A549 (cell line): ENCODE measurements at regions not wholly inside any gene's neighbourhood (a gene's known extent, or its start where the extent isn't known, plus 50 kb on each side); places are given as distances from the start of the nearest gene placed in this dataset.

Experiments used
- ATAC-seq, 2 experiments: fragments of 200-7000 bp in 1 of 2; fragments of >200 bp in 1 of 2; cut with Nextera tagmentation in 1 of 2; cut with Tn5 transposase in 1 of 2; 3 replicates each; pipeline versions ENCODE4 v1.8.0 to v1.9.1; 2018 to 2020; ENCODE audit warnings: mild to moderate bottlenecking in 1 of 2, moderate library complexity in 1 of 2
- CTCF ChIA-PET: fragments of 300-600 bp; sonication (Branson Sonifier 250); formaldehyde crosslinking; extraction: SDS; loops from one replicate; lab custom pipeline; 2021; ENCODE audit warnings: antibody characterized with exemption, inconsistent platforms; lab: Yijun Ruan, JAX
- POLR2A ChIA-PET: fragments of 350-600 bp; formaldehyde crosslinking; extraction: SDS; loops from one replicate; lab custom pipeline; 2021; ENCODE audit warnings: antibody characterized with exemption, inconsistent platforms; lab: Yijun Ruan, JAX
- DNase-seq, 2 experiments: peaks; one replicate each; pipeline versions ENCODE4 v3.0.0 to v3.0.0-alpha.2; 2011 to 2016; ENCODE audit warnings: low read depth in 1 of 2, low spot score in 1 of 2
- FAIRE-seq: peaks from 2 replicates; lab custom pipeline; 2011; peaks lifted over from hg19 to GRCh38; lab: Jason Lieb, UNC
- H3K27ac ChIP-seq, 2 experiments: fragments of >200 bp; sonication (Bioruptor Twin); formaldehyde crosslinking; 3 replicates each; pipeline ENCODE4 v1.5.1; 2016 to 2017
- H3K4me1 ChIP-seq: fragments of >200 bp; sonication (Bioruptor Twin); formaldehyde crosslinking; 3 replicates; pipeline ENCODE4 v1.6.1; 2016
- H3K4me2 ChIP-seq: fragments of >200 bp; sonication (Bioruptor Twin); formaldehyde crosslinking; 3 replicates; pipeline ENCODE4 v1.6.1; 2016
- H3K4me3 ChIP-seq: fragments of >200 bp; sonication (Bioruptor Twin); formaldehyde crosslinking; 3 replicates; pipeline ENCODE4 v1.5.1; 2016
- H3K9me3 ChIP-seq: fragments of >200 bp; sonication (Bioruptor Twin); formaldehyde crosslinking; 3 replicates; pipeline ENCODE4 v1.6.1; 2016
- BCL3 ChIP-seq: fragments of >200 bp; sonication (Bioruptor Twin); formaldehyde crosslinking; IDR thresholded peaks from 3 replicates; pipeline ENCODE4 v1.6.1; 2016
- CBX2 ChIP-seq: fragments of 200-600 bp; sonication (generic); IDR thresholded peaks from 2 replicates; pipeline ENCODE4 v1.6.1; 2016; ENCODE audit warnings: low read depth, mild to moderate bottlenecking, borderline replicate concordance
- CEBPB ChIP-seq, 2 experiments: fragments of >200 bp in 1 of 2; sonication (Bioruptor Twin) in 1 of 2; formaldehyde crosslinking in 1 of 2; IDR thresholded peaks; 2 replicates each; pipeline ENCODE4 v1.6.1; 2012 to 2016
- CHD4 ChIP-seq: fragments of 200-600 bp; sonication (generic); IDR thresholded peaks from 2 replicates; pipeline ENCODE4 v1.6.1; 2016; ENCODE audit warnings: antibody characterized with exemption, mild to moderate bottlenecking, borderline replicate concordance
- FOSL2 ChIP-seq, 2 experiments: fragments of 450-650 bp in 1 of 2; fragments of >200 bp in 1 of 2; sonication (Bioruptor Twin) in 1 of 2; formaldehyde crosslinking; IDR thresholded peaks; 2 replicates each; pipeline versions ENCODE4 v1.5.0 to v1.6.1; 2016 to 2020; ENCODE audit warnings: mild to moderate bottlenecking in 1 of 2, moderate library complexity in 1 of 2
- GATA3 ChIP-seq: IDR thresholded peaks from 2 replicates; pipeline ENCODE4 v1.6.1; 2012; ENCODE audit warnings: borderline replicate concordance
- HMGXB4 ChIP-seq: fragments of 250-450 bp; sonication (Bioruptor Pico); IDR thresholded peaks from 2 replicates; pipeline ENCODE4 v1.5.0; 2021; ENCODE audit warnings: mild to moderate bottlenecking, moderate library complexity, borderline replicate concordance
- HOXA7 ChIP-seq: fragments of 250-450 bp; sonication (Bioruptor Pico); IDR thresholded peaks from 2 replicates; pipeline ENCODE4 v1.5.0; 2020; ENCODE audit warnings: mild to moderate bottlenecking, moderate library complexity
- HOXB5 ChIP-seq: fragments of 250-450 bp; sonication (Bioruptor Pico); IDR thresholded peaks from 2 replicates; pipeline ENCODE4 v1.5.0; 2020; ENCODE audit warnings: mild to moderate bottlenecking, moderate library complexity
- JUN ChIP-seq, 2 experiments: fragments of >200 bp; sonication (Bioruptor Twin); formaldehyde crosslinking; IDR thresholded peaks; 2 replicates in 1 of 2; 3 replicates in 1 of 2; pipeline ENCODE4 v1.6.1; 2016 to 2017
- KDM1A ChIP-seq: fragments of 200-600 bp; sonication (generic); IDR thresholded peaks from 2 replicates; pipeline ENCODE4 v1.6.1; 2016; ENCODE audit warnings: low read depth, mild to moderate bottlenecking
- MAFK ChIP-seq: fragments of 450-650 bp; IDR thresholded peaks from 2 replicates; pipeline ENCODE4 v1.6.1; 2014; ENCODE audit not compliant: partially characterized antibody
- MAX ChIP-seq: IDR thresholded peaks from 2 replicates; pipeline ENCODE4 v1.6.1; 2012
- MAZ ChIP-seq: fragments of 150-350 bp; IDR thresholded peaks from 2 replicates; pipeline ENCODE4 v1.6.1; 2014; ENCODE audit warnings: antibody characterized with exemption, low read depth, low read length, borderline replicate concordance
- MYC ChIP-seq: IDR thresholded peaks from 2 replicates; pipeline ENCODE4 v1.6.1; 2012; ENCODE audit warnings: mild to moderate bottlenecking, inconsistent platforms, low read length, improper control_type of control experiment, borderline replicate concordance
- NR3C1 ChIP-seq: fragments of >200 bp; sonication (Bioruptor Twin); formaldehyde crosslinking; IDR thresholded peaks from 3 replicates; pipeline ENCODE4 v1.6.1; 2017
- RAD21 ChIP-seq, 2 experiments: fragments of >200 bp in 1 of 2; sonication (Bioruptor Twin) in 1 of 2; formaldehyde crosslinking in 1 of 2; IDR thresholded peaks in 1 of 2; conservative IDR thresholded peaks in 1 of 2; 2 replicates in 1 of 2; 3 replicates in 1 of 2; pipeline ENCODE4 v1.6.1; 2012 to 2018; ENCODE audit warnings: inconsistent platforms in 1 of 2
- RARB ChIP-seq: fragments of 250-450 bp; sonication (Bioruptor Pico); IDR thresholded peaks from 2 replicates; pipeline ENCODE4 v1.8.0; 2021; ENCODE audit warnings: mild to moderate bottlenecking, moderate library complexity
- RFX5 ChIP-seq: fragments of 450-650 bp; IDR thresholded peaks from 2 replicates; pipeline ENCODE4 v1.7.1; 2014; ENCODE audit warnings: antibody characterized with exemption, mild to moderate bottlenecking, moderate library complexity
- RNF2 ChIP-seq: fragments of 200-600 bp; sonication (generic); IDR thresholded peaks from 2 replicates; pipeline ENCODE4 v1.6.1; 2016; ENCODE audit warnings: low read depth, mild to moderate bottlenecking, antibody characterized with exemption, moderate library complexity, borderline replicate concordance
- TFCP2L1 ChIP-seq: fragments of 250-450 bp; sonication (Bioruptor Pico); IDR thresholded peaks from 2 replicates; pipeline ENCODE4 v1.5.0; 2021; ENCODE audit warnings: mild to moderate bottlenecking
- ZC3H11A ChIP-seq: fragments of 450-650 bp; IDR thresholded peaks from 2 replicates; pipeline ENCODE4 v1.6.1; 2014; ENCODE audit warnings: antibody characterized with exemption, mild to moderate bottlenecking
- ZSCAN20 ChIP-seq: fragments of 250-450 bp; sonication (Bioruptor Pico); IDR thresholded peaks from 2 replicates; pipeline ENCODE4 v1.8.0; 2022; ENCODE audit warnings: mild to moderate bottlenecking, moderate library complexity
- WGBS: methylation state at CpG from one replicate; pipeline ENCODE4 v1.1.6; 2017; ENCODE audit errors: missing lambda C conversion rate; 5-methylcytosine and 5-hydroxymethylcytosine counted together
- TF ChIP-seq, protein P1 (sequence below): IDR thresholded peaks from 2 replicates; pipeline ENCODE4 v1.6.1; 2012; ENCODE audit warnings: low read depth, borderline replicate concordance

DNA sequence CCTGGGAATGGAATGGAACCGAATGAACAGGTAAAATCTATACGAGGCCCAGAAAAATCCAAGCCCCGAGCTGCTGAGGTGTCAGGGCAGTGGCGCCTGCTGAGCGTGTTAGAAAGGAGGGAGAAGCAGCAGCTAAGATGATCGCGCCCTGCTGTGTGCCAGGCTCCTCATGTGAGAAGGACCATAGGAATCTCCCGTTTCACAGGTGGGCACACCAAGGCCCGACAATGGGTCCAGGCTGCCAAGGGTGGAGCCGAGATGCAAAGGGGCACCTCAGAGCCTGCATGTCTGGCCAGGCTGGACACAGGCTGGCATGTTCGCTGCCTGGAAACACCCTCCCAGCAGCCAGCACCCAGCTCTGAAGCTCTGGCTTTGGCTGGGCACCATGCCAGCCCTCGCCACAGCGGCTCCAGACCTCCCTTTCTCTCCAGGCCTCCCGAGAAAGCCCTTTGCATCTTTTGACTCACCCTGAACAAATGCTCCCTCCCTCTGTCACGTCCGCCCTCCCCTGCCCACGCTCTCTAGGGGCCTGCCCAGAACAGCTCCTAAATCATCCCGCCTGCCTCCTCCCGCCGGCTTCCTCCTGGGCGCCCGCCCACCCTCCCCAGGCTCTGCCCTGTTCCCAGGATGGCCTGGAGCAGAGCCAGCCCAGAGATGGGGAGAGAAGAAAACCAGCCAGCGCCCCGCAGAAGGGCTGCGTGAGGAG lies 217.8 kb upstream of the GSE1 start:
- WGBS, result 36% methylated on average over 20 of the region's 25 CpGs
- Histone ChIP-seq H3K27ac (peak overlapping the region; percentile 60 to 86), H3K4me1 (peaks cover 58% of the 10 kb centered on the region), H3K4me2 (peak overlapping the region; percentile 66), H3K4me3 (no peak overlapping the region), H3K9me3 (no peaks in the 10 kb centered on the region)
- ATAC-seq (peak; percentile 63 to 86), FAIRE-seq (no peak), DNase-seq (peak; percentile 86 to 91)
- TF ChIP-seq, protein P1, sequence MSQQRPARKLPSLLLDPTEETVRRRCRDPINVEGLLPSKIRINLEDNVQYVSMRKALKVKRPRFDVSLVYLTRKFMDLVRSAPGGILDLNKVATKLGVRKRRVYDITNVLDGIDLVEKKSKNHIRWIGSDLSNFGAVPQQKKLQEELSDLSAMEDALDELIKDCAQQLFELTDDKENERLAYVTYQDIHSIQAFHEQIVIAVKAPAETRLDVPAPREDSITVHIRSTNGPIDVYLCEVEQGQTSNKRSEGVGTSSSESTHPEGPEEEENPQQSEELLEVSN, result peak; percentile 19; the same call in 1 of the 2 replicates
- no peak for TF ChIP-seq MAFK
- TF ChIP-seq RARB (CRISPR knock-in tag), result no peak
- peak; percentile 37; the same call in 1 of the 2 replicates for TF ChIP-seq MAX
- TF ChIP-seq HOXA7 (CRISPR knock-in tag), result no peak
- TF ChIP-seq MYC, result no peak
- TF ChIP-seq RFX5, result no peak
- TF ChIP-seq GATA3, result no peak
- no peak for TF ChIP-seq JUN (IDR thresholded peaks at IDR 0.05)
- no peak for TF ChIP-seq BCL3
- no peak for TF ChIP-seq HOXB5 (CRISPR knock-in tag)
- TF ChIP-seq CHD4, result no peak
- peak; percentile 65 for TF ChIP-seq KDM1A
- TF ChIP-seq NR3C1, result no peak
- no peak for TF ChIP-seq TFCP2L1
- TF ChIP-seq ZSCAN20 (CRISPR knock-in tag), result no peak
- TF ChIP-seq FOSL2 (IDR thresholded peaks at IDR 0.05), result no peak
- TF ChIP-seq FOSL2 (CRISPR knock-in tag; IDR thresholded peaks at IDR 0.05), result peak; percentile 15; the same call in 1 of the 2 replicates
- TF ChIP-seq CEBPB (IDR thresholded peaks at IDR 0.05), result no peak
- no peak for TF ChIP-seq ZC3H11A
- ChIA-PET CTCF (interaction anchor here (0.8 to 10.8 kb wide), 16 partner anchors 8 to 324 kb away, joined by 3 to 113 read pairs (median 4); no protein-coding TSS in a partner anchor), POLR2A (interaction anchor here (0.8 to 1.4 kb wide), 3 partner anchors 21 to 217 kb away, joined by 3 to 5 read pairs (median 3); no protein-coding TSS in a partner anchor)

DNA sequence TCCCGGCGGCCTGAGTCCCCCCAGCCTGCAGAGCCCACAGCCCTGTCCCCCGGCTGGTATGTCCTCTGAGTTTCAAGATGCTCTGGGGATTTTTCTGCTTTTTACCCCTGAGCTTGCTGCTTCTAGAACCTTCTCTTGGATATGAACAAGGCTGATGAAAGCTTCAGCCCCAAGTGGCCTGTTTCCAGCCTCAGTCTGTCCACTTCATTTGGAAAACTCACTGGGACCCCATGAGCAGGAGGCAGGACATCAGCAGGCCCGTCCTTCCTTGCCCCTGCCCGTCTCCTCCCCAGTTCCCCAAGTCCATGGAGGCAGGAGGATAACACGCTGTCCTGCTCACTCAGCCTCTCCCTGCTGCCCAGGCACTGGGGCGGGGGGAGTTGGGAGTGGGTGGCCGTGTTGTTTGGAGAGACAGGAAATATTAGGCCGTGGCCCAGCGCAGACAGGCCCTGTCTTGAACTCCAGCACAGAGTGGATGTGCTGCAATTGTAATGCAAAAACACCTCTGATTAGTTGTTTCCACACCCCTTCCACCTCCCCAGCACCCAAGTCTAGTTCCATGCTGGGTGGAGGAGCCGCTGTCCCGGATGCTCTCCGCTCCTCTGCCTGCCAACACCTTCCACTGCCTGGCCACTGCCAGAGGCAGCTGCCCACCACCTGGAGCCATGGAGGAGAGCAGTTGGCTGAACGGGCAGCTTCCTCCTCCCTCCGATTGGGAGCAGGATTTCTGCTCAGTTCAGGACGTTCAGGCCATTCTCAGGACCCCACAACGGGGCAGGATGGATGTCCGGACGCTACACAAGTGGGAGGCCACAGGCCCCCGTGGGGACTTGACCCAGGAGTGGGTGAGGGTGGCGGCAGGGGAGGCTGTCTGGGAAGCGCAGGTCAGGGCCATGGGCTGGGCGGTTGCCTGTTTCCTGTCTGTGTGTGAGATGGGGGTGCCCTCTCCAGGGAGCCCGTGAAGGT lies 216.9 kb upstream of the GSE1 start:
- peak in 1 of 2 experiments; percentile 1; a peak in 3 of 6 replicates for ATAC-seq
- 83% methylated on average over 23 of the region's 24 CpGs for WGBS
- TF ChIP-seq ZC3H11A, result no peak
- TF ChIP-seq, protein P1, result no peak
- TF ChIP-seq CBX2, result no peak
- TF ChIP-seq MAZ, result no peak
- no peak for TF ChIP-seq RNF2
- no peak for TF ChIP-seq HOXB5 (CRISPR knock-in tag)
- no peak for TF ChIP-seq MAFK
- no peak for TF ChIP-seq RAD21 (conservative IDR thresholded peaks at IDR 0.05 in 1 of 2, IDR thresholded peaks at IDR 0.05 in 1 of 2)
- TF ChIP-seq JUN (IDR thresholded peaks at IDR 0.05), result no peak
- TF ChIP-seq RFX5, result no peak
- TF ChIP-seq HMGXB4 (CRISPR knock-in tag), result no peak
- peaks cover 50% of the 10 kb centered on the region for H3K4me1 ChIP-seq
- POLR2A ChIA-PET, result interaction anchor here (1.0 to 1.4 kb wide), 2 partner anchors 215 to 216 kb away, joined by 3 to 5 read pairs; no protein-coding TSS in a partner anchor
- no peak overlapping the region for H3K4me3 ChIP-seq
- DNase-seq, result no peak
- peak overlapping the region; percentile 58 to 86 for H3K27ac ChIP-seq
- no peaks in the 10 kb centered on the region; the same call in 2 of the 3 replicates for H3K9me3 ChIP-seq
- CTCF ChIA-PET, result interaction anchor here (1.2 to 10.8 kb wide), 13 partner anchors 10 to 323 kb away, joined by 3 to 113 read pairs (median 5); no protein-coding TSS in a partner anchor
- H3K4me2 ChIP-seq, result peak overlapping the region; percentile 66
- FAIRE-seq, result no peak
